ENCODE measurements at regions not wholly inside any gene's neighbourhood (a gene's known extent, or its start where the extent isn't known, plus 50 kb on each side); places are given as distances from the start of the nearest gene placed in this dataset.

- Histone ChIP-seq H3K36me3 (no peaks in the 10 kb centered on the region), H3K4me3 (ENCODE audit: low read depth in 1 of 2, low read length in 1 of 2) (no peak overlapping the region), H3K4me1 (ENCODE audit: control insufficient read depth in 1 of 2, insufficient read depth in 1 of 2, low read depth in 1 of 2, low read length in 1 of 2) (no peaks in the 10 kb centered on the region), H3K9me3 (no peaks in the 10 kb centered on the region), H3K27ac (no peak overlapping the region), H3K27me3 (no peaks in the 10 kb centered on the region)
- no peak for TF ChIP-seq CTCF (IDR thresholded peaks at IDR 0.05)
Observed at GRCh38 chr18:45222180-45222579, 393.1 kb upstream of the SLC14A2 start.

GRCh38 chr18:45227001-45227742 is 388.1 kb upstream of the SLC14A2 start:
- no peak for TF ChIP-seq CTCF (IDR thresholded peaks at IDR 0.05)
- Histone ChIP-seq H3K4me3 (ENCODE audit: low read depth in 1 of 2, low read length in 1 of 2) (no peak overlapping the region), H3K4me1 (ENCODE audit: control insufficient read depth in 1 of 2, insufficient read depth in 1 of 2, low read depth in 1 of 2, low read length in 1 of 2) (no peaks in the 10 kb centered on the region), H3K36me3 (no peaks in the 10 kb centered on the region), H3K27ac (no peak overlapping the region), H3K9me3 (no peaks in the 10 kb centered on the region), H3K27me3 (no peaks in the 10 kb centered on the region)

GRCh38 chr18:45228796-45229388 is 386.4 kb upstream of the SLC14A2 start:
- Histone ChIP-seq H3K4me3 (ENCODE audit: low read depth in 1 of 2, low read length in 1 of 2) (no peak overlapping the region), H3K4me1 (ENCODE audit: control insufficient read depth in 1 of 2, insufficient read depth in 1 of 2, low read depth in 1 of 2, low read length in 1 of 2) (no peaks in the 10 kb centered on the region), H3K9me3 (no peaks in the 10 kb centered on the region), H3K27ac (no peak overlapping the region), H3K36me3 (no peaks in the 10 kb centered on the region), H3K27me3 (no peaks in the 10 kb centered on the region)
- no peak for TF ChIP-seq CTCF (IDR thresholded peaks at IDR 0.05)

- no peaks in the 10 kb centered on the region for H3K36me3 ChIP-seq
- H3K27me3 ChIP-seq: no peaks in the 10 kb centered on the region
- H3K27ac ChIP-seq: no peak overlapping the region
- no peaks in the 10 kb centered on the region for H3K9me3 ChIP-seq
- no peak overlapping the region for H3K4me3 ChIP-seq (ENCODE audit: low read depth in 1 of 2, low read length in 1 of 2)
- TF ChIP-seq CTCF (IDR thresholded peaks at IDR 0.05): no peak
- H3K4me1 ChIP-seq (ENCODE audit: control insufficient read depth in 1 of 2, insufficient read depth in 1 of 2, low read depth in 1 of 2, low read length in 1 of 2): no peaks in the 10 kb centered on the region
Observed at GRCh38 chr18:45231617-45232016, 383.7 kb upstream of the SLC14A2 start.

- no peak overlapping the region for H3K27ac ChIP-seq
- no peak overlapping the region for H3K4me3 ChIP-seq (ENCODE audit: low read depth in 1 of 2, low read length in 1 of 2)
- H3K4me1 ChIP-seq (ENCODE audit: control insufficient read depth in 1 of 2, insufficient read depth in 1 of 2, low read depth in 1 of 2, low read length in 1 of 2): no peaks in the 10 kb centered on the region
- TF ChIP-seq CTCF (IDR thresholded peaks at IDR 0.05): no peak
- H3K27me3 ChIP-seq: no peaks in the 10 kb centered on the region
- no peaks in the 10 kb centered on the region for H3K9me3 ChIP-seq
- H3K36me3 ChIP-seq: no peaks in the 10 kb centered on the region
Observed at GRCh38 chr18:45232061-45232460, 383.2 kb upstream of the SLC14A2 start.

Data from neutrophil (primary cell).